ENCODE measurements at regions not wholly inside any gene's neighbourhood (a gene's known extent, or its start where the extent isn't known, plus 50 kb on each side); places are given as distances from the start of the nearest gene placed in this dataset.

DNA sequence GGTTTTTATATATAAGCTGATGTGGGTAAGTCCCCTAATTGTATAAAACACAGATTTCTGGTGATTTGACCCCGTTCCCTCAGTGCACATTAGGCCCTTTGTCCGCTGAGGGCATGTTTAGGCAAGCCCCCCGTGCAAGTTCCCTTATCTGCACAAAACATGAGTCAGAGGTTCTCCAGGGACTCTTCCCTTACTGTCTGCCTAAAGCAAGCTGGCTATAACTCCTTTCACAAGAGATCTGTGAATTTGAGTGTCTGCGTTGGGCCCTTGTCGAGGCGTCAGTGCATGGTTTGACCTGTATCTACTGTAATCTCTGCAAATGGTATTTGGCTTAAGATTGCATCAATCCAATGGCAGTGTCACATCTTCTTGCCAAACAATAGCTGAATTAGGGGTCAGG lies 712.8 kb downstream of the CDH8 start:
- H2AFZ ChIP-seq (ENCODE audit: control insufficient read depth, low read depth, low read length) = no peak overlapping the region
- no peaks in the 10 kb centered on the region for H3K27me3 ChIP-seq (replicated peaks in 1 of 2; ENCODE audit: control insufficient read depth in 2 of 2, insufficient read depth in 2 of 2, low read length in 1 of 2)
- ChIA-PET RAD21 (ENCODE audit: unreplicated experiment) (no interaction called here), POLR2A (interaction anchor here (0.6 kb wide), 1 partner anchor 577 kb away, joined by 4 read pairs; no protein-coding TSS in a partner anchor), CTCF (no interaction called here), SMC1A (ENCODE audit: uncharacterized antibody, unreplicated experiment) (no interaction called here)
- DNase-seq (ENCODE audit: low read depth, low spot score) = no peak
- intact Hi-C loops (cut with micrococcal nuclease; ENCODE audit: unreplicated experiment) = no loop called here
- 33% methylated on average over 6 of the region's 6 CpGs for WGBS (ENCODE audit: insufficient coverage, insufficient replicate concordance, low lambda C conversion rate, missing lambda C conversion rate)
- no peak overlapping the region for H3K9ac ChIP-seq (ENCODE audit: control insufficient read depth, insufficient read depth, low read length)
- H3K4me2 ChIP-seq (ENCODE audit: control insufficient read depth, insufficient read depth) = no peak overlapping the region
- no peak overlapping the region for H3K27ac ChIP-seq (ENCODE audit: control insufficient read depth, insufficient read depth)
- no peaks in the 10 kb centered on the region for H3K4me1 ChIP-seq (ENCODE audit: control insufficient read depth, insufficient read depth, low read length)
- H3K36me3 ChIP-seq (ENCODE audit: control insufficient read depth in 2 of 2, insufficient read depth in 2 of 2, low read length in 1 of 2) = no peaks in the 10 kb centered on the region
- H4K20me1 ChIP-seq (ENCODE audit: control insufficient read depth, insufficient read depth) = no peaks in the 10 kb centered on the region
- in situ Hi-C loops (cut with MboI) = no loop called here
- BruUV-seq (replicated peaks) = no TSS peak
- ATAC-seq = peak; percentile 50
- no peak overlapping the region for H3K4me3 ChIP-seq
- no peaks in the 10 kb centered on the region for H3K79me2 ChIP-seq (ENCODE audit: control insufficient read depth, insufficient read depth, low read length)
- no peak for FAIRE-seq
- H3K9me3 ChIP-seq (replicated peaks; ENCODE audit: control insufficient read depth, insufficient read depth, low read length) = no peaks in the 10 kb centered on the region
- TF ChIP-seq NFYB (IDR thresholded peaks at IDR 0.05; ENCODE audit: insufficient read depth, low read depth, low read length) (no peak), ZBED1 (IDR thresholded peaks at IDR 0.05; ENCODE audit: borderline replicate concordance) (no peak), FOXM1 (IDR thresholded peaks at IDR 0.05; ENCODE audit: low read depth, low read length) (no peak), SPI1 (IDR thresholded peaks at IDR 0.05; ENCODE audit: borderline replicate concordance, insufficient read depth, low read depth, low read length) (no peak), SRF (IDR thresholded peaks at IDR 0.05; ENCODE audit: low read depth in 2 of 2, low read length in 2 of 2) (no peak), NFIC (IDR thresholded peaks at IDR 0.05; ENCODE audit: low read depth, low read length) (no peak), BCL11A (IDR thresholded peaks at IDR 0.05; ENCODE audit: low read depth, low read length) (no peak), HDAC6 (IDR thresholded peaks at IDR 0.05; ENCODE audit: unreplicated experiment) (no peak), NBN (IDR thresholded peaks at IDR 0.05) (no peak), TAF1 (IDR thresholded peaks at IDR 0.05; ENCODE audit: borderline replicate concordance, low read depth, low read length) (no peak), SREBF2 (IDR thresholded peaks at IDR 0.05; ENCODE audit: low read length) (no peak)
- TF ChIP-seq, protein P1, sequence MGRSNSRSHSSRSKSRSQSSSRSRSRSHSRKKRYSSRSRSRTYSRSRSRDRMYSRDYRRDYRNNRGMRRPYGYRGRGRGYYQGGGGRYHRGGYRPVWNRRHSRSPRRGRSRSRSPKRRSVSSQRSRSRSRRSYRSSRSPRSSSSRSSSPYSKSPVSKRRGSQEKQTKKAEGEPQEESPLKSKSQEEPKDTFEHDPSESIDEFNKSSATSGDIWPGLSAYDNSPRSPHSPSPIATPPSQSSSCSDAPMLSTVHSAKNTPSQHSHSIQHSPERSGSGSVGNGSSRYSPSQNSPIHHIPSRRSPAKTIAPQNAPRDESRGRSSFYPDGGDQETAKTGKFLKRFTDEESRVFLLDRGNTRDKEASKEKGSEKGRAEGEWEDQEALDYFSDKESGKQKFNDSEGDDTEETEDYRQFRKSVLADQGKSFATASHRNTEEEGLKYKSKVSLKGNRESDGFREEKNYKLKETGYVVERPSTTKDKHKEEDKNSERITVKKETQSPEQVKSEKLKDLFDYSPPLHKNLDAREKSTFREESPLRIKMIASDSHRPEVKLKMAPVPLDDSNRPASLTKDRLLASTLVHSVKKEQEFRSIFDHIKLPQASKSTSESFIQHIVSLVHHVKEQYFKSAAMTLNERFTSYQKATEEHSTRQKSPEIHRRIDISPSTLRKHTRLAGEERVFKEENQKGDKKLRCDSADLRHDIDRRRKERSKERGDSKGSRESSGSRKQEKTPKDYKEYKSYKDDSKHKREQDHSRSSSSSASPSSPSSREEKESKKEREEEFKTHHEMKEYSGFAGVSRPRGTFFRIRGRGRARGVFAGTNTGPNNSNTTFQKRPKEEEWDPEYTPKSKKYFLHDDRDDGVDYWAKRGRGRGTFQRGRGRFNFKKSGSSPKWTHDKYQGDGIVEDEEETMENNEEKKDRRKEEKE (IDR thresholded peaks at IDR 0.05) = no peak
- TF ChIP-seq, protein P2, sequence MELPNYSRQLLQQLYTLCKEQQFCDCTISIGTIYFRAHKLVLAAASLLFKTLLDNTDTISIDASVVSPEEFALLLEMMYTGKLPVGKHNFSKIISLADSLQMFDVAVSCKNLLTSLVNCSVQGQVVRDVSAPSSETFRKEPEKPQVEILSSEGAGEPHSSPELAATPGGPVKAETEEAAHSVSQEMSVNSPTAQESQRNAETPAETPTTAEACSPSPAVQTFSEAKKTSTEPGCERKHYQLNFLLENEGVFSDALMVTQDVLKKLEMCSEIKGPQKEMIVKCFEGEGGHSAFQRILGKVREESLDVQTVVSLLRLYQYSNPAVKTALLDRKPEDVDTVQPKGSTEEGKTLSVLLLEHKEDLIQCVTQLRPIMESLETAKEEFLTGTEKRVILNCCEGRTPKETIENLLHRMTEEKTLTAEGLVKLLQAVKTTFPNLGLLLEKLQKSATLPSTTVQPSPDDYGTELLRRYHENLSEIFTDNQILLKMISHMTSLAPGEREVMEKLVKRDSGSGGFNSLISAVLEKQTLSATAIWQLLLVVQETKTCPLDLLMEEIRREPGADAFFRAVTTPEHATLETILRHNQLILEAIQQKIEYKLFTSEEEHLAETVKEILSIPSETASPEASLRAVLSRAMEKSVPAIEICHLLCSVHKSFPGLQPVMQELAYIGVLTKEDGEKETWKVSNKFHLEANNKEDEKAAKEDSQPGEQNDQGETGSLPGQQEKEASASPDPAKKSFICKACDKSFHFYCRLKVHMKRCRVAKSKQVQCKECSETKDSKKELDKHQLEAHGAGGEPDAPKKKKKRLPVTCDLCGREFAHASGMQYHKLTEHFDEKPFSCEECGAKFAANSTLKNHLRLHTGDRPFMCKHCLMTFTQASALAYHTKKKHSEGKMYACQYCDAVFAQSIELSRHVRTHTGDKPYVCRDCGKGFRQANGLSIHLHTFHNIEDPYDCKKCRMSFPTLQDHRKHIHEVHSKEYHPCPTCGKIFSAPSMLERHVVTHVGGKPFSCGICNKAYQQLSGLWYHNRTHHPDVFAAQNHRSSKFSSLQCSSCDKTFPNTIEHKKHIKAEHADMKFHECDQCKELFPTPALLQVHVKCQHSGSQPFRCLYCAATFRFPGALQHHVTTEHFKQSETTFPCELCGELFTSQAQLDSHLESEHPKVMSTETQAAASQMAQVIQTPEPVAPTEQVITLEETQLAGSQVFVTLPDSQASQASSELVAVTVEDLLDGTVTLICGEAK (IDR thresholded peaks at IDR 0.05; ENCODE audit: borderline replicate concordance) = no peak
- TF ChIP-seq, protein P3, sequence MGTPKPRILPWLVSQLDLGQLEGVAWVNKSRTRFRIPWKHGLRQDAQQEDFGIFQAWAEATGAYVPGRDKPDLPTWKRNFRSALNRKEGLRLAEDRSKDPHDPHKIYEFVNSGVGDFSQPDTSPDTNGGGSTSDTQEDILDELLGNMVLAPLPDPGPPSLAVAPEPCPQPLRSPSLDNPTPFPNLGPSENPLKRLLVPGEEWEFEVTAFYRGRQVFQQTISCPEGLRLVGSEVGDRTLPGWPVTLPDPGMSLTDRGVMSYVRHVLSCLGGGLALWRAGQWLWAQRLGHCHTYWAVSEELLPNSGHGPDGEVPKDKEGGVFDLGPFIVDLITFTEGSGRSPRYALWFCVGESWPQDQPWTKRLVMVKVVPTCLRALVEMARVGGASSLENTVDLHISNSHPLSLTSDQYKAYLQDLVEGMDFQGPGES (IDR thresholded peaks at IDR 0.05) = no peak
- TF ChIP-seq, protein P4, sequence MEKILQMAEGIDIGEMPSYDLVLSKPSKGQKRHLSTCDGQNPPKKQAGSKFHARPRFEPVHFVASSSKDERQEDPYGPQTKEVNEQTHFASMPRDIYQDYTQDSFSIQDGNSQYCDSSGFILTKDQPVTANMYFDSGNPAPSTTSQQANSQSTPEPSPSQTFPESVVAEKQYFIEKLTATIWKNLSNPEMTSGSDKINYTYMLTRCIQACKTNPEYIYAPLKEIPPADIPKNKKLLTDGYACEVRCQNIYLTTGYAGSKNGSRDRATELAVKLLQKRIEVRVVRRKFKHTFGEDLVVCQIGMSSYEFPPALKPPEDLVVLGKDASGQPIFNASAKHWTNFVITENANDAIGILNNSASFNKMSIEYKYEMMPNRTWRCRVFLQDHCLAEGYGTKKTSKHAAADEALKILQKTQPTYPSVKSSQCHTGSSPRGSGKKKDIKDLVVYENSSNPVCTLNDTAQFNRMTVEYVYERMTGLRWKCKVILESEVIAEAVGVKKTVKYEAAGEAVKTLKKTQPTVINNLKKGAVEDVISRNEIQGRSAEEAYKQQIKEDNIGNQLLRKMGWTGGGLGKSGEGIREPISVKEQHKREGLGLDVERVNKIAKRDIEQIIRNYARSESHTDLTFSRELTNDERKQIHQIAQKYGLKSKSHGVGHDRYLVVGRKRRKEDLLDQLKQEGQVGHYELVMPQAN (conservative IDR thresholded peaks at IDR 0.05) = no peak
